ENCODE measurements at regions not wholly inside any gene's neighbourhood (a gene's known extent, or its start where the extent isn't known, plus 50 kb on each side); places are given as distances from the start of the nearest gene placed in this dataset.

GRCh38 chr7:67549126-67549525, 552.5 kb downstream of the TYW1 start:
- Histone ChIP-seq H4K20me1 (ENCODE audit: insufficient read depth) (no peaks in the 10 kb centered on the region), H3K9ac (no peak overlapping the region), H3K27ac (no peak overlapping the region), H2AFZ (no peak overlapping the region), H3K4me3 (no peak overlapping the region), H3K9me2 (ENCODE audit: insufficient read depth) (no peaks in the 10 kb centered on the region), H3K79me2 (ENCODE audit: insufficient read depth) (no peaks in the 10 kb centered on the region), H3K36me3 (ENCODE audit: low read depth) (no peaks in the 10 kb centered on the region), H3K4me1 (ENCODE audit: insufficient read depth) (no peaks in the 10 kb centered on the region), H3F3A (ENCODE audit: insufficient read depth) (no peaks in the 10 kb centered on the region), H3K9me3 (ENCODE audit: low read depth) (no peaks in the 10 kb centered on the region), H3K27me3 (replicated peaks; ENCODE audit: insufficient read depth) (no peaks in the 10 kb centered on the region), H3K4me2 (ENCODE audit: unreplicated experiment) (no peak overlapping the region)
- in situ Hi-C loops (cut with MboI) = no loop called here
- TF ChIP-seq EZH2phosphoT487 (IDR thresholded peaks at IDR 0.05; ENCODE audit: insufficient read depth, low read depth) (no peak), EZH2 (IDR thresholded peaks at IDR 0.05; ENCODE audit: insufficient read depth, poor library complexity, severe bottlenecking) (no peak)
- DNase-seq = no peak
- 33 to 39% methylated on average over 3 of the region's 3 CpGs for WGBS, 2 experiments (ENCODE audit: low coverage in 1 of 2, low lambda C conversion rate in 2 of 2, missing lambda C conversion rate in 2 of 2)

DNA sequence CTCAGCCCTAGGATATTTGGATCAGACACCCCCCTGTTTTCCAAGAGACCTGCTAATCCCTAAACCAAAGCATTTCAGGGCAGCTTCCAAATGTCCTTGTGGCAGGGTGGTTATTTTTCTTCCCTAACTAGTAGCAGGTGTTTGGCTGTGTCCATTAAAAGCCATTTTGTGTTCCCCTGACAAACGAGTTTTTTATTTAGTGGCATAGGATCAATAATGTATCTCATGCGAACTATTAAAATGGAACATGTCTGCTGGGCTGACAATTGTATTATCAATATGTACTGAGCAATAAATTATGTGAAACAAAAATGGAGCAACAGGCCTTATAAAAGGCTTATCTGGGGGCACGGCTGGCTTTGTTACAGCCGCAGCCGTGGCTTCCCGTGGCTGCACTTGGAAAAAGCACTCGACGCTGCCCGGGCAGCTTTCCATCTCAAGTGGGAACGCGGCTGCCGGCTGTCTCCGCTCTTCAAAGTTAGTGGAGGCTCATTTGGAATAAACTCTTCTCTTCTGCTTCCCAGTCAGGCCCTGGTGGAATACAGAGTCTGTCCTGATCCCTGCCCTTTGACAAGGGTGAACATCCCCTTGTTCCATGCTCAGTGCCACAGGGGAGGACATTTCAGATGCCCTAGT, 554.3 kb downstream of the TYW1 start:
- Histone ChIP-seq H3K9me3 (ENCODE audit: low read depth) (no peaks in the 10 kb centered on the region), H4K20me1 (ENCODE audit: insufficient read depth) (no peaks in the 10 kb centered on the region), H3K9ac (no peak overlapping the region), H3K4me1 (ENCODE audit: insufficient read depth) (no peaks in the 10 kb centered on the region), H2AFZ (no peak overlapping the region), H3F3A (ENCODE audit: insufficient read depth) (no peaks in the 10 kb centered on the region), H3K79me2 (ENCODE audit: insufficient read depth) (no peaks in the 10 kb centered on the region), H3K4me3 (no peak overlapping the region), H3K4me2 (ENCODE audit: unreplicated experiment) (no peak overlapping the region), H3K27me3 (replicated peaks; ENCODE audit: insufficient read depth) (no peaks in the 10 kb centered on the region), H3K9me2 (ENCODE audit: insufficient read depth) (no peaks in the 10 kb centered on the region), H3K36me3 (ENCODE audit: low read depth) (no peaks in the 10 kb centered on the region), H3K27ac (no peak overlapping the region)
- DNase-seq = no peak
- in situ Hi-C loops (cut with MboI) = no loop called here
- TF ChIP-seq EZH2 (IDR thresholded peaks at IDR 0.05; ENCODE audit: insufficient read depth, poor library complexity, severe bottlenecking) (no peak), EZH2phosphoT487 (IDR thresholded peaks at IDR 0.05; ENCODE audit: insufficient read depth, low read depth) (no peak)
- 1 to 2% methylated on average over 13 of the region's 13 CpGs for WGBS, 2 experiments (ENCODE audit: low coverage in 1 of 2, low lambda C conversion rate in 2 of 2, missing lambda C conversion rate in 2 of 2)

GRCh38 chr7:67552738-67553137, 556.1 kb downstream of the TYW1 start:
- in situ Hi-C loops (cut with MboI) = no loop called here
- H3K4me3 ChIP-seq = no peak overlapping the region
- 48 to 49% methylated on average over 5 of the region's 5 CpGs for WGBS, 2 experiments (ENCODE audit: low coverage in 1 of 2, low lambda C conversion rate in 2 of 2, missing lambda C conversion rate in 2 of 2)
- H3F3A ChIP-seq (ENCODE audit: insufficient read depth) = no peaks in the 10 kb centered on the region
- H3K9ac ChIP-seq = no peak overlapping the region
- H3K4me1 ChIP-seq (ENCODE audit: insufficient read depth) = no peaks in the 10 kb centered on the region
- no peak overlapping the region for H3K4me2 ChIP-seq (ENCODE audit: unreplicated experiment)
- H3K9me3 ChIP-seq (ENCODE audit: low read depth) = no peaks in the 10 kb centered on the region
- TF ChIP-seq EZH2phosphoT487 (IDR thresholded peaks at IDR 0.05; ENCODE audit: insufficient read depth, low read depth) = no peak
- no peak for TF ChIP-seq EZH2 (IDR thresholded peaks at IDR 0.05; ENCODE audit: insufficient read depth, poor library complexity, severe bottlenecking)
- no peak overlapping the region for H2AFZ ChIP-seq
- H3K27me3 ChIP-seq (replicated peaks; ENCODE audit: insufficient read depth) = no peaks in the 10 kb centered on the region
- no peaks in the 10 kb centered on the region for H3K79me2 ChIP-seq (ENCODE audit: insufficient read depth)
- no peaks in the 10 kb centered on the region for H4K20me1 ChIP-seq (ENCODE audit: insufficient read depth)
- no peak for DNase-seq
- H3K27ac ChIP-seq = no peak overlapping the region
- H3K36me3 ChIP-seq (ENCODE audit: low read depth) = no peaks in the 10 kb centered on the region
- H3K9me2 ChIP-seq (ENCODE audit: insufficient read depth) = no peaks in the 10 kb centered on the region

DNA sequence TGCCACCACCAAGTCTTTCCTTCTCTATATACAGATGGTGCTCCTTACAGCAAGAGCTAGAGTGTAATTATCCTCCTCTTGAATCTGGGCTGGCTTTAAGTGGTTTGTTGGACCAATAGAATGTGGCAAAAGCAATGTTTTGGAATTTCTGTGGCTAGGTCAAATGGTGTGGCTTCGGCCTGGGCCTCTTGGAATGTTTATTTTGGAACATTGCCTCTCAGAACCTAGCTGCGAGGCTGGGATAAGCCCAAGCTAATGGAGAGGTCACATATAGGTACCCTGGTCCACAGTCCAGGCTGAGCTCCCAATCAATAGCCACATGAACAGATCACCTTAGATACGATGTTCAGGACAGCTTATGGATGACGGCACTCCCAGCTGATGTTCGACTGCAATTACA, 556.7 kb downstream of the TYW1 start:
- Histone ChIP-seq H3K4me1 (ENCODE audit: insufficient read depth) (no peaks in the 10 kb centered on the region), H3K27ac (no peak overlapping the region), H3K9me2 (ENCODE audit: insufficient read depth) (no peaks in the 10 kb centered on the region), H2AFZ (no peak overlapping the region), H3K36me3 (ENCODE audit: low read depth) (no peaks in the 10 kb centered on the region), H4K20me1 (ENCODE audit: insufficient read depth) (no peaks in the 10 kb centered on the region), H3K9me3 (ENCODE audit: low read depth) (no peaks in the 10 kb centered on the region), H3K9ac (no peak overlapping the region), H3K27me3 (replicated peaks; ENCODE audit: insufficient read depth) (no peaks in the 10 kb centered on the region), H3K4me2 (ENCODE audit: unreplicated experiment) (no peak overlapping the region), H3K4me3 (no peak overlapping the region), H3F3A (ENCODE audit: insufficient read depth) (no peaks in the 10 kb centered on the region), H3K79me2 (ENCODE audit: insufficient read depth) (no peaks in the 10 kb centered on the region)
- in situ Hi-C loops (cut with MboI) = no loop called here
- 23 to 30% methylated on average over 5 of the region's 5 CpGs for WGBS, 2 experiments (ENCODE audit: low coverage in 1 of 2, low lambda C conversion rate in 2 of 2, missing lambda C conversion rate in 2 of 2)
- DNase-seq = no peak
- TF ChIP-seq EZH2phosphoT487 (IDR thresholded peaks at IDR 0.05; ENCODE audit: insufficient read depth, low read depth) (no peak), EZH2 (IDR thresholded peaks at IDR 0.05; ENCODE audit: insufficient read depth, poor library complexity, severe bottlenecking) (no peak)

GRCh38 chr7:67554986-67555385, 558.4 kb downstream of the TYW1 start:
- H3K27me3 ChIP-seq (replicated peaks; ENCODE audit: insufficient read depth) = no peaks in the 10 kb centered on the region
- in situ Hi-C loops (cut with MboI) = no loop called here
- TF ChIP-seq EZH2 (IDR thresholded peaks at IDR 0.05; ENCODE audit: insufficient read depth, poor library complexity, severe bottlenecking) = no peak
- TF ChIP-seq EZH2phosphoT487 (IDR thresholded peaks at IDR 0.05; ENCODE audit: insufficient read depth, low read depth) = no peak

More at GRCh38 chr7:67554986-67555385, 558.4 kb downstream of the TYW1 start:
- no peaks in the 10 kb centered on the region for H3K4me1 ChIP-seq (ENCODE audit: insufficient read depth)
- no peaks in the 10 kb centered on the region for H3K79me2 ChIP-seq (ENCODE audit: insufficient read depth)
- no peak overlapping the region for H3K27ac ChIP-seq
- no peaks in the 10 kb centered on the region for H3K9me2 ChIP-seq (ENCODE audit: insufficient read depth)
- no peak overlapping the region for H3K4me2 ChIP-seq (ENCODE audit: unreplicated experiment)
- no peaks in the 10 kb centered on the region for H3K9me3 ChIP-seq (ENCODE audit: low read depth)
- WGBS, 2 experiments (ENCODE audit: low coverage in 1 of 2, low lambda C conversion rate in 2 of 2, missing lambda C conversion rate in 2 of 2) = 14 to 20% methylated on average over 6 of the region's 6 CpGs
- H2AFZ ChIP-seq = no peak overlapping the region
- no peaks in the 10 kb centered on the region for H3F3A ChIP-seq (ENCODE audit: insufficient read depth)
- H3K4me3 ChIP-seq = no peak overlapping the region
- no peak overlapping the region for H3K9ac ChIP-seq
- H4K20me1 ChIP-seq (ENCODE audit: insufficient read depth) = no peaks in the 10 kb centered on the region
- H3K36me3 ChIP-seq (ENCODE audit: low read depth) = no peaks in the 10 kb centered on the region
- DNase-seq = no peak

All from GM23248 (cell line).